Nephron (organoid): ENCODE measurements at regions not wholly inside any gene's neighbourhood (a gene's known extent, or its start where the extent isn't known, plus 50 kb on each side); places are given as distances from the start of the nearest gene placed in this dataset.

ENCODE experiments used
- H3K27ac Mint-ChIP-seq, 3 experiments: 2 replicates each; pipeline ENCODE4 v1.8.0; 2020; ENCODE audit warnings: mixed read lengths in 3 of 3, mild to moderate bottlenecking in 2 of 3, moderate library complexity in 1 of 3
- H3K27me3 Mint-ChIP-seq: 2 replicates; pipeline ENCODE4 v1.8.0; 2021; ENCODE audit warnings: low read depth, mild to moderate bottlenecking, moderate library complexity, mixed read lengths
- H3K36me3 Mint-ChIP-seq: 2 replicates; pipeline ENCODE4 v1.8.0; 2020; ENCODE audit warnings: low read depth, mixed read lengths
- H3K4me1 Mint-ChIP-seq: 2 replicates; pipeline ENCODE4 v1.8.0; 2020; ENCODE audit warnings: mixed read lengths
- H3K4me3 Mint-ChIP-seq, 3 experiments: 2 replicates each; pipeline ENCODE4 v1.8.0; 2020; ENCODE audit warnings: mild to moderate bottlenecking in 3 of 3, mixed read lengths in 3 of 3, moderate library complexity in 2 of 3
- H3K9me3 Mint-ChIP-seq: 2 replicates; pipeline ENCODE4 v1.8.0; 2020; ENCODE audit warnings: mixed read lengths
- CTCF ChIP-seq, 3 experiments: fragments of 200-600 bp; sonication (generic); IDR thresholded peaks; one replicate each; pipeline ENCODE4 v1.5.0; 2021; ENCODE audit warnings: antibody characterized with exemption in 3 of 3; ENCODE audit not compliant: unreplicated experiment in 3 of 3

GRCh38 chr5:93272108-93272507, 308.9 kb downstream of the NR2F1-AS1 start:
- Mint-ChIP-seq H3K4me3 (no peak overlapping the region), H3K36me3 (peaks cover 4% of the 10 kb centered on the region), H3K4me1 (peaks cover 11% of the 10 kb centered on the region), H3K27ac (no peak overlapping the region), H3K27me3 (no peaks in the 10 kb centered on the region), H3K9me3 (peaks cover 7% of the 10 kb centered on the region)
- no peak for TF ChIP-seq CTCF (IDR thresholded peaks at IDR 0.05; ENCODE audit: unreplicated experiment in 3 of 3)

GRCh38 chr5:93267736-93268135, 313.3 kb downstream of the NR2F1-AS1 start:
- H3K4me1 Mint-ChIP-seq, result no peaks in the 10 kb centered on the region
- TF ChIP-seq CTCF (IDR thresholded peaks at IDR 0.05; ENCODE audit: unreplicated experiment in 3 of 3), result no peak
- peaks cover 7% of the 10 kb centered on the region for H3K9me3 Mint-ChIP-seq
- peaks cover 4% of the 10 kb centered on the region for H3K36me3 Mint-ChIP-seq
- no peak overlapping the region for H3K4me3 Mint-ChIP-seq
- H3K27ac Mint-ChIP-seq, result no peak overlapping the region
- H3K27me3 Mint-ChIP-seq, result no peaks in the 10 kb centered on the region

GRCh38 chr5:93267276-93267675, 313.7 kb downstream of the NR2F1-AS1 start:
- peaks cover 7% of the 10 kb centered on the region for H3K9me3 Mint-ChIP-seq
- no peaks in the 10 kb centered on the region for H3K4me1 Mint-ChIP-seq
- no peak overlapping the region for H3K4me3 Mint-ChIP-seq
- H3K36me3 Mint-ChIP-seq, result peaks cover 4% of the 10 kb centered on the region
- no peak overlapping the region for H3K27ac Mint-ChIP-seq
- H3K27me3 Mint-ChIP-seq, result no peaks in the 10 kb centered on the region
- no peak for TF ChIP-seq CTCF (IDR thresholded peaks at IDR 0.05; ENCODE audit: unreplicated experiment in 3 of 3)

- Mint-ChIP-seq H3K4me1 (peaks cover 8% of the 10 kb centered on the region), H3K4me3 (no peak overlapping the region), H3K27me3 (peaks cover 3% of the 10 kb centered on the region), H3K9me3 (no peaks in the 10 kb centered on the region), H3K27ac (no peak overlapping the region), H3K36me3 (no peaks in the 10 kb centered on the region)
- TF ChIP-seq CTCF (IDR thresholded peaks at IDR 0.05; ENCODE audit: unreplicated experiment in 3 of 3), result no peak
Observed at GRCh38 chr5:93257616-93258015, 323.4 kb downstream of the NR2F1-AS1 start.

- Mint-ChIP-seq H3K27ac (peak overlapping the region in 2 of 3 experiments; percentile 21 to 81), H3K9me3 (no peaks in the 10 kb centered on the region), H3K4me1 (peaks cover 15% of the 10 kb centered on the region), H3K36me3 (no peaks in the 10 kb centered on the region), H3K4me3 (no peak overlapping the region), H3K27me3 (peaks cover 3% of the 10 kb centered on the region)
- no peak for TF ChIP-seq CTCF (IDR thresholded peaks at IDR 0.05; ENCODE audit: unreplicated experiment in 3 of 3)
Observed at GRCh38 chr5:93255796-93256195, 325.2 kb downstream of the NR2F1-AS1 start.

GRCh38 chr5:93252165-93252564, 328.9 kb downstream of the NR2F1-AS1 start:
- H3K36me3 Mint-ChIP-seq, result no peaks in the 10 kb centered on the region
- TF ChIP-seq CTCF (IDR thresholded peaks at IDR 0.05; ENCODE audit: unreplicated experiment in 3 of 3), result no peak
- H3K27ac Mint-ChIP-seq, result peak overlapping the region in 1 of 3 experiments; percentile 21
- no peaks in the 10 kb centered on the region for H3K9me3 Mint-ChIP-seq
- peak overlapping the region in 1 of 3 experiments; percentile 7 for H3K4me3 Mint-ChIP-seq
- peaks cover 40% of the 10 kb centered on the region for H3K4me1 Mint-ChIP-seq
- peaks cover 3% of the 10 kb centered on the region for H3K27me3 Mint-ChIP-seq
